GM21381 (cell line): ENCODE measurements at regions not wholly inside any gene's neighbourhood (a gene's known extent, or its start where the extent isn't known, plus 50 kb on each side); places are given as distances from the start of the nearest gene placed in this dataset.

ENCODE experiments used
- ATAC-seq: cut with Tn5 transposase; IDR thresholded peaks from one replicate; pipeline ENCODE4 v1.9.1; 2021; ENCODE audit warnings: mild to moderate bottlenecking, moderate library complexity; ENCODE audit not compliant: unreplicated experiment

- ATAC-seq, result no peak
Measured at GRCh38 chr21:16283516-16283915, 553.7 kb downstream of the USP25 start.

- no peak for ATAC-seq
Measured at GRCh38 chr21:16285605-16286126, 555.9 kb downstream of the USP25 start.

- ATAC-seq, result no peak
Measured at GRCh38 chr21:16287046-16287445, 557.3 kb downstream of the USP25 start.

- ATAC-seq, result no peak
Measured at GRCh38 chr21:16291296-16291695, 561.5 kb downstream of the USP25 start.

- no peak for ATAC-seq
Measured at GRCh38 chr21:16294128-16294527, 564.3 kb downstream of the USP25 start.

GRCh38 chr21:16302851-16303282, 573.1 kb downstream of the USP25 start:
- no peak for ATAC-seq

- ATAC-seq, result no peak
Measured at GRCh38 chr21:16304174-16305095, 574.7 kb downstream of the USP25 start.

- ATAC-seq, result no peak
Measured at GRCh38 chr21:16305686-16306085, 575.9 kb downstream of the USP25 start.

GRCh38 chr21:16307256-16307655, 577.5 kb downstream of the USP25 start:
- no peak for ATAC-seq

GRCh38 chr21:16308269-16308668, 578.5 kb downstream of the USP25 start:
- ATAC-seq, result no peak

- no peak for ATAC-seq
Measured at GRCh38 chr21:16309250-16309971, 579.6 kb downstream of the USP25 start.

- ATAC-seq, result no peak
Measured at GRCh38 chr21:16310176-16310575, 580.4 kb downstream of the USP25 start.

GRCh38 chr21:16311229-16311628, 581.4 kb downstream of the USP25 start:
- ATAC-seq, result no peak

GRCh38 chr21:16312321-16312720, 582.5 kb downstream of the USP25 start:
- no peak for ATAC-seq

- no peak for ATAC-seq
Measured at GRCh38 chr21:16315223-16315622, 585.4 kb downstream of the USP25 start.

GRCh38 chr21:16318651-16319300, 589.0 kb downstream of the USP25 start:
- no peak for ATAC-seq

- ATAC-seq, result no peak
Measured at GRCh38 chr21:16320110-16320509, 590.3 kb downstream of the USP25 start.

GRCh38 chr21:16322454-16322853, 592.7 kb downstream of the USP25 start:
- no peak for ATAC-seq

- no peak for ATAC-seq
Measured at GRCh38 chr21:16323596-16323995, 593.8 kb downstream of the USP25 start.

- ATAC-seq, result no peak
Measured at GRCh38 chr21:16324630-16325029, 594.8 kb downstream of the USP25 start.
